GM12873 (cell line): ENCODE measurements at regions not wholly inside any gene's neighbourhood (a gene's known extent, or its start where the extent isn't known, plus 50 kb on each side); places are given as distances from the start of the nearest gene placed in this dataset.

ENCODE experiments used
- CTCF ChIP-seq: IDR thresholded peaks from 2 replicates; pipeline ENCODE4 v1.5.1; 2012; ENCODE audit warnings: low read depth, mild to moderate bottlenecking, moderate library complexity, low read length, control low read depth; ENCODE audit not compliant: insufficient read depth; ENCODE audit errors: missing control alignments

- TF ChIP-seq CTCF = no peak
These were observed 269.3 kb downstream of the DLL1 start for GRCh38 chr6:170021579-170021978.

GRCh38 chr6:170019818-170020583 lies 268.6 kb downstream of the ERMARD start:
- TF ChIP-seq CTCF = no peak

GRCh38 chr6:170018936-170019817 lies 267.8 kb downstream of the ERMARD start:
- TF ChIP-seq CTCF = no peak

- no peak for TF ChIP-seq CTCF
These were observed 267.1 kb downstream of the ERMARD start for GRCh38 chr6:170018422-170018935.

GRCh38 chr6:170017603-170018320 lies 266.3 kb downstream of the ERMARD start:
- no peak for TF ChIP-seq CTCF

- TF ChIP-seq CTCF = no peak
These were observed 262.4 kb downstream of the ERMARD start for GRCh38 chr6:170013815-170014214.

- TF ChIP-seq CTCF = no peak
These were observed 260.6 kb downstream of the ERMARD start for GRCh38 chr6:170012037-170012330.
